GM13976 (cell line): ENCODE measurements at regions not wholly inside any gene's neighbourhood (a gene's known extent, or its start where the extent isn't known, plus 50 kb on each side); places are given as distances from the start of the nearest gene placed in this dataset.

Source experiments
- DNase-seq: peaks from one replicate; pipeline ENCODE4 v3.0.0; 2012; ENCODE audit warnings: low spot score
- CTCF ChIP-seq: IDR thresholded peaks from 2 replicates; pipeline ENCODE4 v1.5.1; 2012; ENCODE audit warnings: borderline replicate concordance, mild to moderate bottlenecking; ENCODE audit not compliant: insufficient read depth; ENCODE audit errors: extremely low read depth, missing control alignments, control extremely low read depth
- in situ Hi-C: fragments of 300-500 bp; cut with MboI; formaldehyde crosslinking; loops from one replicate; pipeline ENCODE4 v1.12.0; 2022; ENCODE audit warnings: low sequenced_read_pairs, mixed read lengths, inconsistent platforms; ENCODE audit not compliant: unreplicated experiment

- TF ChIP-seq CTCF: no peak
- DNase-seq: no peak
- in situ Hi-C loops: no loop called here
These were observed 326.1 kb downstream of the MRPL39 start for GRCh38 chr21:25281134-25281533.

DNA sequence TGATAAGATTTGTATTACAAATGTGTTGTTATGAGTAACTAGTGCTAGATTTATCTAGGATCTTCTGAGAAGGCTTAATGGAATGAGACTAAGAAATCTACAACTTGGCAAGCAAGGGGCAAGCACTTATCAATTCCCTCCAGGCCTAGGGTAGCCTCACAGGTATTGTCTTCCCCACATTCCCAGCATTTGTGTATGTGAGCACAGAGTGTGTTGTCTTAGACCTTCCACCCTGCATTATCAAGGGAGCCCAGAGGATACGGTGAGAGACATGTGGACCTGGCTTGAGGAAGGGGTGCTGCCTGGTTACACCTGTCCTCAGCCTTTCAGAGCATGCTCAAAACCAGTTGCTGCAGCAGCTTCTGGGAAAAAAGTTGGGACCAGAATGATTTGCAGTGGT is 327.2 kb downstream of the MRPL39 start:
- DNase-seq: no peak
- no peak for TF ChIP-seq CTCF
- in situ Hi-C loops: no loop called here

DNA sequence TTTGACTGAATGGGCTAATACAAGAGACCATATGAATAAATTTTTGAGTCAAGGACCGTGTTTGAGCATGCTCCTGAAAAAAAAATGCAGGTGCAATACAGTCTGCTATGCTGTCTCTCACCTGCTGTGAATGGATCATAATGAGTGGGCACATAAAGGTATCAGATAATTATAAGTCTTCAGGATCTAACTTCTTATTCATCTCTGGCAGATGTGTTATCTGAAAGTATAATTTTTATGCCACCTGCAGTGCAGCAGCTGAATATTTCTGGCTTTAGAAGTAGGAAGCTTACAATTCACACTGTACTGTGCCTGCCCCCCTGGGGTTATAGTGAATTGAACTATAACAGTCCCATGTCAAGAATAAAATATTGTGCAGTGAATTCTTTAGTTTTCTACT is 333.3 kb downstream of the MRPL39 start:
- in situ Hi-C loops: no loop called here
- DNase-seq: no peak
- TF ChIP-seq CTCF: no peak

- no peak for DNase-seq
- TF ChIP-seq CTCF: no peak
- in situ Hi-C loops: no loop called here
These were observed 352.6 kb downstream of the MRPL39 start for GRCh38 chr21:25254491-25255174.

GRCh38 chr21:25246546-25246945 is 360.7 kb downstream of the MRPL39 start:
- no peak for TF ChIP-seq CTCF
- no peak for DNase-seq
- in situ Hi-C loops: no loop called here

- in situ Hi-C loops: no loop called here
- TF ChIP-seq CTCF: no peak
- no peak for DNase-seq
These were observed 362.5 kb downstream of the MRPL39 start for GRCh38 chr21:25244735-25245134.
